Medulla oblongata (tissue), 1 donor: ENCODE measurements at regions not wholly inside any gene's neighbourhood (a gene's known extent, or its start where the extent isn't known, plus 50 kb on each side); places are given as distances from the start of the nearest gene placed in this dataset.
A peak's percentile ranks its signal among the peaks of the same experiment; 100 is the strongest.
"Not testable (repeated sequence)": the region's sequence is repeated elsewhere in the genome, so short reads cannot be mapped to it uniquely, and the experiment has no call there.

Experiments
- DNase-seq: peaks from one replicate; pipeline ENCODE4 v3.0.0-alpha.2; 2015; ENCODE audit errors: extremely low spot score

GRCh38 chr13:69274231-69274630 is 833.4 kb upstream of the ATXN8OS start:
- DNase-seq, result no peak

GRCh38 chr13:69264362-69265334 is 843.0 kb upstream of the ATXN8OS start:
- DNase-seq, result no peak

GRCh38 chr13:69243366-69243765 is 864.3 kb upstream of the ATXN8OS start:
- DNase-seq, result no peak

- no peak for DNase-seq
These were observed 873.5 kb upstream of the ATXN8OS start for GRCh38 chr13:69234171-69234570.

GRCh38 chr13:69226427-69226826 is 881.2 kb upstream of the ATXN8OS start:
- no peak for DNase-seq

GRCh38 chr13:69221633-69222498 is 885.8 kb upstream of the ATXN8OS start:
- DNase-seq, result not testable (repeated sequence)

GRCh38 chr13:69213396-69213795 is 894.2 kb upstream of the ATXN8OS start:
- DNase-seq, result no peak

GRCh38 chr13:69204620-69205019 is 903.0 kb upstream of the ATXN8OS start:
- no peak for DNase-seq

- no peak for DNase-seq
These were observed 904.6 kb upstream of the ATXN8OS start for GRCh38 chr13:69202996-69203395.

GRCh38 chr13:69199664-69200063 is 908.0 kb upstream of the ATXN8OS start:
- peak; percentile 4 for DNase-seq

- DNase-seq, result no peak
These were observed 908.9 kb upstream of the ATXN8OS start for GRCh38 chr13:69198706-69199105.

- DNase-seq, result no peak
These were observed 913.5 kb upstream of the ATXN8OS start for GRCh38 chr13:69194130-69194529.

- DNase-seq, result no peak
These were observed 927.6 kb upstream of the ATXN8OS start for GRCh38 chr13:69180034-69180433.

GRCh38 chr13:69178000-69178399 is 929.6 kb upstream of the ATXN8OS start:
- no peak for DNase-seq

- DNase-seq, result no peak
These were observed 939.2 kb upstream of the ATXN8OS start for GRCh38 chr13:69168436-69168835.

- no peak for DNase-seq
These were observed 952.5 kb upstream of the ATXN8OS start for GRCh38 chr13:69155136-69155535.

GRCh38 chr13:69142101-69142500 is 965.5 kb upstream of the ATXN8OS start:
- no peak for DNase-seq

GRCh38 chr13:69124996-69125395 is 982.6 kb upstream of the ATXN8OS start:
- no peak for DNase-seq

GRCh38 chr13:69109891-69110525 is 997.6 kb upstream of the ATXN8OS start:
- no peak for DNase-seq

GRCh38 chr13:69108486-69108885 is 999.1 kb upstream of the ATXN8OS start:
- no peak for DNase-seq

- DNase-seq, result no peak
These were observed 1000.2 kb upstream of the ATXN8OS start for GRCh38 chr13:69107436-69107835.

GRCh38 chr13:69101841-69102240 is 1005.8 kb upstream of the ATXN8OS start:
- no peak for DNase-seq
